HG03432 (cell line): ENCODE measurements at regions not wholly inside any gene's neighbourhood (a gene's known extent, or its start where the extent isn't known, plus 50 kb on each side); places are given as distances from the start of the nearest gene placed in this dataset.
"Not testable (repeated sequence)": the region's sequence is repeated elsewhere in the genome, so short reads cannot be mapped to it uniquely, and the experiment has no call there.

Experiments used
- ATAC-seq: cut with Tn5 transposase; IDR thresholded peaks from one replicate; pipeline ENCODE4 v1.9.1; 2021; ENCODE audit warnings: mild to moderate bottlenecking, moderate library complexity; ENCODE audit not compliant: unreplicated experiment

DNA sequence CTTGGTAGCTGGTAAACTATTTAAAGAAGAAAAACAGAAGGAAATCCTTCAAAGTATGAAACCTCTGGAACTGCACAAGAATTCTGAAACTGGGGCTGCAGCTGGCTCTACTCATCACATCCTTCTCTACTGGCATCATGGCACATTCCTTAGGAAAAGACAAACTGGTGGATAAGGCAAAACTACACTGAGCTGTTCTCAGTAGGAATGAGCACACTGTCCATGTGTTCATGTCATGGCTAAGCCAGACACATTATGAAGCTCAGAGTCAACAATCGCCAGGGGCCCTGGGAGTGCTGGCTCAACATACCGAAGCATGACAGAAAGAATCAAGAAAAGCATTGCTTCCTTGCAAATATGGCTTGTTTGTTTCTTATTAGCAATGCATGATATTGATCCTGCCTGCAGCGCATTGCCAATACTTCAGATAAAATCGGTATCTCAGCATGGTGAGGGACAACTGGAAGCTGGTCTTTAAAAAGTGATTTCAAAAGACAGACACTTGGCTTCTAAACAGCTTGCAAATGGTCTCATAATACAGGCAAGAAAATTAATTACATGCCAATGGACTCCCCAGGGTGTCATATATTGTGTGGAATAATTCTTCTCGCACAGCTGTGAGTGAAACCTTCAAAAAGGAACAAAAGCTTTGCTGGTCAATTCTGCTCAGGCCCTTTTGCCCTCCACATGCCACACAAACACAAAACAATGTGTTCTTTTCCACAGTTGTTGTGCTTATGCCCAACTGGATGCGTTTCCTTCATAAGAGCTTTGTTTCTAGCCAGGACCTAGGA lies 300.2 kb upstream of the VCX start:
- ATAC-seq, result no peak

DNA sequence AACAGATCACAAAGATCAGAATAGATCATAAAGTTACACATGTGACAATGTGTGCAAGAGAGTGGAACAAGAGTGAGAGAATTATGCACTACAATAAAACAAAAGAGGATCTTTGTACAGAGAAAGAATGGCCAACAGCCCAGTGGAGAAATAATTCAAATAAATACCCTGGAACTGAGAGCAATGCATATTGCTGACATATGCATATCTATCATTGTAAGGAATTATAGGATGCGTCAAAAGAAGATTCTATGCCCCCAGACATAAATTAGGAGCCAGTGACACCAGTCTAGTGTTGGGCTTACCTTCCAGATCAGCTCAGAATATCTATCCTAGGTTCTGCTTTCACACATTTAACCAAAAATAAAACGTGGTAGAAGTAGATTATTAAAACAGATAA lies 320.1 kb upstream of the VCX start:
- ATAC-seq, result no peak

DNA sequence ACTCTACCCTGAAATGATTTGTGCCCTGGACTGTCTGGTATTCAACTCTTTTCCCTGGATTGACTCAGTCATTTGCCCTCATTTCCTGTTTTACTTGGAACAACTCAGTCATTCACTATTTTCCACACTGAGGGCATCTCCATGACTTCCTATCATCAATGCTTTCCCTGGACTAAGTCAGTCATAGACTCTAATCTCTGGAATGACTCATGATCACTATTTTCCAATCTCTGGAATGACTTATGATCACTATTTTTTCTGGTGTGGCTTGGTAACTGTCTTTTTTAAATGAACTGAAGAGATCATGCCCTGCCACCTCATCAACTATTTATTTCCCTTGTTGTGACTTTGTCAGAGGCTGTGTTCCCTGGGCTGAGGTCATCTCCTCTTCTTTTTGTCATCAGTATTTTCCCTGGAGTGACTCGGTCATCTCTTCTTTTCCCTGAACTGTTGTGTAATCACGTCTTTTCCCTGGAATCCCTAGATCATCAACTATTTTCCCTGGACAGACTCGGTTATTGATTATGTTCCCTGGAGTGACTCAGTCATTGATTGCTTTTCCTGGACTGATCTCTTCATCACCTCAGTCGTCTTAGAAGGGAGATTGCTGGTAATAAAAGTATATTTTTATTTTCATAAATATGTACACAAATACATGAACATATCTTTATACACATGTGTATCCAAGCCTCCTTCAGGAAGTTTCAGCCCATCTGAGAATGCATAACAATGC lies 327.1 kb upstream of the VCX start:
- no peak for ATAC-seq

DNA sequence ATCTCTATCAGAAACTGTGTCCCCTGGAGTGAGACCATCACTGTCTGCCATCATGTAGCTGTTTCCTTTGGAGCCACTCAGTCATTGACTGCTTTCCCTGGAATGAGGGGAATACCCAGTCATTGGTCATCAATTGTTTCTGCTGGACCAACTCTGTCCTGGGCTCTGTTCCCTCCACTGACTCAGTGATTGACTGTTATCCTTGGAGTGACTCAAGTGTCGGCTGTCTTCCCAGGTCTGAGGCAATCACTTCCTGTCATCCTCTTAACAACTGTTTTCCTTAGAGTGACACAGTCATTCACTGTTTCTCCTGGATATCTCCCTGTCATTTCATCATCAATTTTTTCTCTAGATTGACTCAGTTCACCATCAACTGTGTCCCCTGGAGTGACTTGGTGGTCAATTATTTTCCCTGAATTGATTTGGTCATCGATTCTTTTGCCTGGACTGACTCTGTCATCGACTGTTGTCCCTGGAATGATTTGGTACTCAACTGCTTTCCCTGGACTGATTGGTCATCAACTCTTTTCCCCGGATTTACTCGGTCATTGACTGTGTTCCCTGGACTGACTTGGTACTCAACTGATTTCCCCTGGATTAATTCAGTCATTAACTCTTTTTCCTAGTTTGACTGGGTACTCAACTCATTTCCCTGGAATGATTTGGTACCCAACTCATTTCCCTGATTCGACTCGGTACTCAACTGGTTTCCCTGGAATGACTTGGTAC lies 327.9 kb upstream of the VCX start:
- ATAC-seq, result no peak

DNA sequence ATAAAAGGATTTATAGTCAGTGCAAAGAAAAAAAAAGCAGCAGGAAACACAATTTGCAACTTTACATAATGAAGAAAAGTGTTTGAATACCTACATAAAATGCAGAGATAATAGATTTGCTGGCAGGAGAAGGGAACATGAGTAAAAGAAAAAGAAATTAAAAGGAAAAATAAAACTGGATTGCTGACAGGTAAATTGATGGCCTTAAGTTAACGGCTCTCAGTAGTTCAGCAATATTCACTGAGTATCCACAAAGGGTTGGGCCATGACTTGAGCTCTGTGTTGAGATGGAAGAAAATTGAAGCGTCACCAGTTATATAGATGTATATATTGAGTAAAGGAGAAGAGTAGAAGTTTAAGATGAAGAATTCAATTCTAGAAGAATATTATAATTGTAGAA lies 330.1 kb upstream of the VCX start:
- ATAC-seq, result no peak

DNA sequence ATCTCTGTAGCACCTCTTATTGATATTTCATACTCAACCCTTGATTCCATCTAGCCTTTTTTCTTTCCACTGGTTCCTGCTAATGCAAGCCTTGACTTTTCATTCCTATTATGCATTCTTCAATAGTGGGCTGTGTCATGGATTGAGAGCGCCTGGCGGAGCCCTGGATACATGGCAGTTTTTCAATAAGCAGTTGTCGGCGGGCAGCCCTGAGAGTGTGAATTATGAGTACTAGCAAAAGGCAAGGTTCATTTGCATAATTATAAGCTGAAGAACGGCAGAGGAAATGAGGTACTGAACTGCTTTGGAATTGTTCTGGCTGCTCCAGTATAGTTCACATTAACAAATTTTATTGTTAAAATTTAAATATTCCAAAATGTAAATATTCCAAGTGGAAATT lies 339.7 kb upstream of the VCX start:
- no peak for ATAC-seq

DNA sequence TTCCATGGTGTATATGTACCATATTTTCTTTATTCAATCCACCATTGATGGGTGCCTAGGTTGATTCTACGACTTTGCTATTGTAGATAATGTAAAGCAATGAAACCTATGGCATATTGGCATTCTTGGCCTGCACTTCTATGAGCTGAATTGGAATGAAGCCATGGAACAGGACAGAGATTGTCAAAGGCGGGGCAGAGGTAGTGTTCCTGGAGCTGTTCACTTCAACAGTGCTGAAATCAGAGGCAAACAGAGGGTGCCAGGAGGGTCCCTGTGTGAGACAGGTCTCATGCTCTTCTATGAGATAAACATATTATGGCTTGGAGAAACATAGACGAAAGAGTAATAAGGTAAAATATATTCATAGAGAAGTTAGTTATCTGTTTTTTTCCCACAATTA lies 342.6 kb upstream of the VCX start:
- ATAC-seq, result no peak

DNA sequence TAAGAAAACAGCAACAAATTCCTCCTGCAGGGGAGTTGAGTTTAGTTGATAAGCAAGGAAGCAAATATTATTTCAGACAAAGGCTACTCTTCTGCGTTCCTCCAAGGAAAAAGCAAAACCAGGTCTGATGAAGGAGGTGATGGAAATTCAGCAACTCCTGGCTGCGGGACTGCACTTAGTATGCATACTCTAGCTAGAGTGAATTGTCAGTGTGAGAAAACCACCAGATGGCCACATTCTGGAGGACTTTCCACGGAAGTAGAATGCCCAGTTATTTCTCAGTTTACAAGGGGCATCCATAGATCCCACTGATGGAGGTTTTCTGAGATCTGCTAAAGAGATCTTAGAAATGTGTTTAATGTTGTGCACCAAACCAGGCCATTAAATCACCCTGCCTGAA lies 338.6 kb upstream of the PUDP start:
- ATAC-seq, result no peak

DNA sequence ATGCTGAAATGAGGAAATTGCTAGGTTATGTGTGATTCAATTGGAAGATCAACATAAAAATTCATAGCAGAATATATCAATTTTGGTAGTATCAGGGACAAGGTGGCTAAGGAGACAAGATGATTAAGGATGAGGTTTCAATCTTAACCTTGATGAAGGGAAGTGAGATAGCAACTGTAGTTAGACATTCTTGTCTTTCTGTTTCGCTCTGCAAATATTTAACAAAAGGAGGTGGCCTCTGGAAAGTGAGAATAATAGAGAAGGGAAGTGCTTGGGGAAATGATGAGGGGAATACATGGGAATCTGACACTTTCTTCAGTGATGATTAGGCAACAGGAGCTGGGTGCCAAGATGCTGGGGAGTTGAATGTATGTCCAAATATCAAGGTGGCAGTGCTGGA lies 337.1 kb upstream of the PUDP start:
- ATAC-seq, result no peak

DNA sequence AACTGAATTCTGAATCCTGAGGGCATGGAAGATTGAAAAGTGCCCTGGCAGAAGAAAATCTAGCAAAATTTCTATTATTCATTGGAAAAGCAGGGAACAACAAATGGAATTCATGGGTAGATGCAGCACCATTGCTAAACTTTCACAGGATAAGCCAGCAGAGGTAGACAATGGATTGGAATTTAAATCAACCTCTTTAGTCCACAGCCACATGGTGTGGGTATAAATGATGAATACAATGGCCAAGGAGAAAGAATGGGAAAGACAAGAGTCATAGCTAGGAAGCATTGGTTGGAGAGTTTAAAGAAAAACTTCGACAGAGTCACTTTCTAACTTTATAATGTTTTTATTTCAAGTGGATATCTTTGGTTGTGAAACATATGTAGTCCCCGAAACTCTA lies 332.8 kb upstream of the PUDP start:
- ATAC-seq, result no peak

DNA sequence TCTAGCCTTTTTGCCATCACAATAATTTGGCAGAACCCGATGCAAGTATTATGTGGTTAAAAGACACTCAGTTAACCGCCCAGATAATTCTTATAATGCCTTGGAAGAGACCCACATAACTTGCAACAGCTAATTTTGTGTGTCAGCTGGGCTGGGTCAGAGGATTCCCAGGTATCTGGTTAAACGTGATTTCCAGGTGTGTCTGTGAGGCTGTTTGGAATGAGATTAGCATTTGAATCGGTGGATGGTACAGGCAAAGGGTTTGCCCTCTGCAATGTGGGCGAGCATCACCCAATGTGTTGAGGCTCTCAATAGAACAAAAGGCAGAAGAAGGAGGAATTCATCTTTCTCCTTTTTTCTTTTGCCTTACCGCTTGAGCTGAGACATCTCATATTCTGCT lies 314.2 kb upstream of the PUDP start:
- no peak for ATAC-seq

DNA sequence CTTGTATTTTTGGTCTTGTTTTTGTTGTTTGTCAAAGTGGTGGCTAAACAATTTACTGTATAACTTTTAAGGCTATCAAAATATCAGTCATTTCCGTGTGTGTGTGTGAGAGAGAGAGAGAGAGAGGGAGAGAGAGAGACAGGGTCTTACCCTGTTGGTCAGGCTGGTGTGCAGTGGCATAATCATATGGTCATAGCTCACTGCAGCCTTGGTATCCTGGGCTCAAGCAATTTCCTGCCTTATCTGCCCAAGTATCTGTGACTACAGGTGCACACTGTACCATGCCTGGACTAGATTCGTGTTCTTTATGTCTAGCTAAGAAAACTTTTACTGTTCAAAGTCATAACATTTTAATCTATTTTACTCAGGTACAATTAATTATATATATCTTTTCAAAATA lies 313.1 kb upstream of the PUDP start:
- ATAC-seq, result not testable (repeated sequence)

DNA sequence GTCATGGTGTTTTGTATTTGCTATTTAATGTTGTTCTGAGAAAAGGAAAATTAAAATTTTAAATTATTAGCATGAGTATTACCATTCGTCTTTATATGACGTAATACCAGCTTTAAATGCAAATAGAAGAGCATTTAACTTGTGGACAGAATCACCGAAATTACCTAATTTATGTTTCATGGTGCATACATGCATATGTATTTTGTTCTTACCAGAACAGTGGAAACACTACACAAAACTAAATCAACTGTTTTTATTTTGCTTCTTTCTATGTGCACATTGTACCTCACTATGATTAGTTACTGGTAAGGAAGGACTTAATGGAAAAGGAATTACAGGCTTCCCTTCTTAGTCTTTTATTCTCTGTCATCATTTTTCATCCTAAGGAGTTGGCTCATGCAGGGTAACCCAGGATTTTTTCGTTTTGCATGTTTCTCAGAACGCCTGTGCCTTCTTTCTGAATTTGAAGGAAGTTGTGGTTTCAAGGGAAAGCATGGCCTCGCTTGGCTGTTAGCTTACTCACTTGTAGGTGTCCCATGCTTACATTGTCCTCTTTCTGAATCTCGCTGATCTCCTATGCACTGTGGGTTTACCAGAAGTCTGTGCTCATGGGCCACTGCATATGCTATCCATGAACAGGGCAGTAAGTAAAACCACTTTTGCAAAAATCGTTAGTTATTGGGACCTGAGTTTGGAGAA lies 300.0 kb upstream of the PUDP start:
- no peak for ATAC-seq

DNA sequence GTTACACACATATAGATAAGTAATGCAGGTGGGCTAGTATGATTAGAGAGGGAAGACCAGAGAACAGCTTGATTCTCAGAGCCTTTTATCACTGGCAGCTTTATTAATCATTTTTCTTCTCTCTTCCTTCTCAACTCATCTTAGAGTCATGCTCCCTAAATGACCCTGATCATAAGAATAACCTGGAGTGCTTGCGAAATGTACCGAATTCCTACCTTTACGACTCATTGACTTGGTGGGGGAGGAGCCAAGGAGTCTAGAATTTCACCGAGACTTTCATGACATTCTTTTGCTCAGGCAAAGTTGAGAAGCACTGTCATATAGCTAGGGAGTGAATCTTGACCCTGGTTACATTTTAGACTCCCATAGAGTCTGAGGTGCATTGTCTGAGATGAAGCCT lies 298.9 kb upstream of the PUDP start:
- ATAC-seq, result no peak

DNA sequence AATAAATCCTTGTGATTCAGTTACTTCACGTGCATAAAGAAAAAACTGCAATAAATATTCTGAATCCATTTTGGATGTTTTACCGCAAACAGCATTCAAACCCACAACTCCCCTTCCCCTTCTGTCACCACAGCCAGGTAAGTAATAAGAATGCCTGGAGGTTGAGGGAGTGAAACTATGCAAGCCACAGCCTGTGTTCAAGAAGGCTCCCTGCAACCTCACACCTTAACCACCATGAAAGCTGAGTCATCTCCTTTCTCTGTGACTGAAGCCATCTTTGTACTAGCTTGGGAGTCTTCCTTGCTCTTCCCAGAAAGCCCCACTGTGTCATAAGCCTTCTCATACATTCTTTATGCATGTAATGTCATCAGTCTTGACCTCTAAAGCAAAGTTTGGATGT lies 297.0 kb upstream of the PUDP start:
- peak; percentile 95 for ATAC-seq

DNA sequence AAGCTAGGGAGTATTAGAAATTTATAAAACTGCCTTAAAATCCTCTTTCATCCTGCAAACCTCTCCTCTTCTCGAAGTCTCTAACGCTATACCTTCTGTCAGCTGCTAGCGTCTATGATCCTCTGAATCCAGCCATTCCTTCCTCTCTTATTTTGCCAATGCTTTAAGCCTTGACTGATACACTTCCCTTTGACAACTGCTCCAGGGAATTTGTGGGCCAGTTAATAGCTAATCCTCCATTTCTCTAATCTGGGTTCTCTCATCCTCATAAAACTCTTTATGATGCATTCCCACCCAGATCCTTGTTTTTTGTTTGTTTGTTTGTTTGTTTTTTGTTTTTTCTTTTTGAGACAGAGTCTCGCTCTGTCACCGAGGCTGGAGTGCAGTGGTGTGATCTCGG lies 293.6 kb upstream of the PUDP start:
- no peak for ATAC-seq

DNA sequence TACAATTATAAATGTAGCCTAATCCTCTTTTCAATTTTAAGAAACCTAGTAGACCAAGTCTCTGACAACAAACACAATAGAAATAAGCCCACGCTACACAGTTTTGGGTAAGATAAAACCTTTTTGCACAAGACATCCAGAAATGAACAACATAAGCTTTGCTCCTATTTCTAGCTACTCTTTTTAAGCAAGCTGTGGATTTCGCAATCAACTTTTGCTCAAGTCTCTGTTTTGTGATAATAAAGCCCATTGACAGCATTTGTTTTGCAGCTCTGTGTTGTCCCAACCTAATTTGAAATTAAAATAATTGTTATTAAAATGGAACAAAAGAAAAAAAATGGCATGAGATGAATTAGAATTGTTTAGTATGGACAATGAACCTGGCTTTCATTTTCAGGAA lies 287.9 kb upstream of the PUDP start:
- ATAC-seq, result no peak

DNA sequence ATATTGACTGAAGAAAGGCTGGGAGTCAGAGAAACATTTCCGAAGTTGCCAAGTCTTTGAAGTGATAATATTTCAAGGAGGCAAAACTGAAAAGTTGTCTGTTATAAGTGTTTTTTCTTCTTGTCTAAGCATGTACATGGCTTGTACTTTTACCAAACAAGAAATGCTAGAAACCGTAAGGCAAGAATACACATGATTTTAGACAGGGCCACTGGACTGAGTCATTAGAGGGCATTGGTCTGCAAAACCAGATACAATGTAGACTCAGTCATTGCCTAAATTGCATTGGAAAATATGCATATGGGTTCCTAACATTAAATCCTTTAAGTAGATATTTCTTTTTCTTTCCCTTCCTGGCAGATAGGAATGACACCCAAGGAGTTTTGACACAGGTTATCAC lies 284.9 kb upstream of the PUDP start:
- ATAC-seq, result no peak

DNA sequence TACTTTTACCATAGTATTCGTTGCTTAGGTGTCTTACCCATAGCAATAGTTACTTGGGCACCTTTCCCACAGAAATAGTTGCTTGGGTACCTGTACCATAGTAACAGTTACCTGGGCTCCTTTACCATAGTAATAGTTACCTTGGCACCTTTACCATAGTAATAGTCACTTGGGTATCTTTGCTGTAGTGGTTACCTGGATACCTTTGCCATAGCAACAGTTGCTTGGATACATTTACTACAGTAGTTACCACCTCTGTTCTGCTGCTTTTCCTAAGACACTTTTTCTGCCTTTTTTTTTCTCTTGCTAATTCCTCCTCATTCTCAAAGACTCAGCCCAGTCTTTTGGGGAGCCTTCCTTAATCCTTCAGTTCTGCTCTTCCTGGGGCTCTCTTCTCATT lies 272.8 kb upstream of the PUDP start:
- no peak for ATAC-seq

DNA sequence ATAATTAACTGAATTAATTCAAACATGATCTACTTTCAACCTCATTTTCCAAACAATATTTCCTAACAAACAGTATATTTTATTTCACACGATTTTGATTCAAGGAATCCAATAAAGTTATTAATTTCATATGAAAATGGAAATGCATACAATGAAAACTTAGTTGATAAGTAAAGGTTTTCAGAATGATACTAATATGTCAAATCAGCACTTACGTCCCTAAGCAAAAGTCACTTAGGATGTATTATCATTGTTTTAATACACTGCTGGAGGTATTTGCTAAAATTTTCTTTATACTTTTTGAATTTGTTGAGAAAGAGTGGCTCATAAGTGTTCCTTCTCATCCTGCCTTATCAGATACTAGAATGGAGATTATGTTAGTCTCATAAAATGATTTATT lies 266.8 kb upstream of the PUDP start:
- ATAC-seq, result no peak

DNA sequence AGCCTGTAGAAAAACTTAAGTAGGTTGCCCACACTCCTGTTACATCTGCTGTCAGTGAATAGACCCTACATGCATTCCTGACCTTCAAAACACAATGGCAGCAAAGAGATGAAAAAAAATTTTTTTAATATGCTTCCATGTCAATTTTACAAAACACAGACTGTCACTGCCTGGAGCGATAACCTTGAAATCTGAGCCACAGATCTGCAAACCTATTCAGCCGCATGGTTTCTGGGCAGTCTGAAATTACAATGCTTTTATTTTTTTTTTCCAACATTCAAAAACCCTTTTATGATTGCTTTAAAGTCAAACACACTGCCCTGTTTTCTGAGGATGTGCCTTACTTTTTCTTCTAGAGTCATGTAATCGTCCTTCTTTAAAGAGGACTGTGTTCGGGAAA lies 264.9 kb upstream of the PUDP start:
- ATAC-seq, result no peak
